ENCODE measurements at regions not wholly inside any gene's neighbourhood (a gene's known extent, or its start where the extent isn't known, plus 50 kb on each side); places are given as distances from the start of the nearest gene placed in this dataset.

DNA sequence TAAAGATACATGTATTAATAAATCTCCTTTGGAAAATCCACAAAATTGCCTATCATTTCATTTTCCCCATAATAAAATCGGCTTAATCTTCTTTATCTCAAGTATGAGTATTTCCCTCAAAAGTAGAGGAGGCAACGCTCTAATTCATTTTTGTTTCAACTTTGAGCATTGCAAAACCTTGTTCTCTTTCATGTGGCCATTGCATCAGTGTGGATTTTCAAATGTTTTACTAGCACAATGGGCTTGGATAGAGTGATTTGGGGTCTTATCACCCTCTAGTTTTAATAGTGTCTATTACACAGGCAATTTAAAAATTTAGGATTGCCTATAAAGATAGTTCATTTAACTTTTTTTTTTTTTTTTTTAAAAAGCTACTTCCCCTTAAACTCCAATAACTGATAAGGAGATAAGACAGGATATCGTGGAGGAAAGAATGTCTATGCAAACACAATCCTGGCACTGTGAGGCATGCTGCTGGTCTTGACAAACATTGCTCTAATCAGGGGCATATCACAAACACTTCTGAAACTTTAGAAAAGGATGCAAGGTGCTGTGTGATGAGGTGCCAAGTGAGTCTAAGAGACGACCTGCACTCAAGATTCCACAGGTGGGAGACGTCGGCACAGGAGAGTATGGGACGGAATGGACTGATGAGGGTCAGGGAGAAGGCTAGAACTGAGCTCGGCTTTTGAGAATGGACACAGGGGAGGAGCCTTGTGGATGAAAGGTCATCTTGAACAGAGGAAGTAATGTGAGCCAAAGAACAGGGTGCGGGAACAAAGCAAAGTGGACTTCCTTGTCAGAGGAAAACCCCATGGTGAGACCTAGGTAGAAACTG, 199.7 kb downstream of the IRS2 start:
- DNase-seq = no peak

DNA sequence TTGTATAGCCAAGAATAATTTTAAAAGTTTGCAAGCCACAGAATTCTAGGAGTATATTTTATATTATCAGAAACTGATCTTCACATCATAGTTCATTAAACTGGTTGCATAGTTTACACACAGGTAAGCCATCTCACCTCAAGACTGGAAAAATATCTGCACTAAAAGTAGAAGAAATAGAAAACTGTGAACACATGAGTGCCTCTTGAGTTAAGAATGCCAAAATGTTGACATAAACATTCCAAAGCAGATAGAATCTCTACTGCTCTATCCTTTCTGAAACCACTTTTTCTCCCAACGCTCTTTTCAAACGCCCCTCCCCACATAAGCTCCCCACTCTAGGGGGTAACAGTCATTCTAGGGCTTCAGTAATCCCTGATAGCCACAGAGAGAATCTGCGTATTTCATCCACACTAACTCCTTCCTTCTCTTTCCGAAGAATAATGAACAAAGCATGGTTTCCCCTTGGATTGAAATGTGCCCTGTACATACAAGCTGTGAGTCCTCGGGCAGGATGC, 201.5 kb downstream of the IRS2 start:
- DNase-seq = no peak

DNA sequence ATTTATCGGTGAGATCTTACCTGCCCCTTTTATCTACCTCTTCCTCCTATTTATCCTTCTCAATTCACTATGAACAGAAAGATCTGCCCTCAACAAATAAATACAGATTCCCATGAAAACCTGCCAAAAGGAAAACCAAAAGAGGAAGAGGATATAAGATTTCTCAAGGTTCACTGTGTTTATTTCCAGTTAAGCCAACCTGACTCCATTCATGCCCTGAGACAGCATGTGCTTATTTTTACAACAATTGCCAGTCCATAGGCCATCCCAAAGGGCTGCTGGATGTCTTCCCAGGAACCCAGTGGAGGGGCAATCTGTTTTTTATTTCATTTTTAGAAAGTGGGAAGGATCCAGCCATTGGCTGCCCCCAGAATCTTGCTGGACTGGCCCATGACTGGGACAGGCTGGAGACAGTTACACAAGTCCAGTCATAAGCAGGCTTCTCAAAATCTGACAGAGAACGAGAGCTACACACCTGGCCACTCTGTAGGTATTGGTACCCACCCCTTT, 209.1 kb downstream of the IRS2 start:
- DNase-seq = no peak

DNA sequence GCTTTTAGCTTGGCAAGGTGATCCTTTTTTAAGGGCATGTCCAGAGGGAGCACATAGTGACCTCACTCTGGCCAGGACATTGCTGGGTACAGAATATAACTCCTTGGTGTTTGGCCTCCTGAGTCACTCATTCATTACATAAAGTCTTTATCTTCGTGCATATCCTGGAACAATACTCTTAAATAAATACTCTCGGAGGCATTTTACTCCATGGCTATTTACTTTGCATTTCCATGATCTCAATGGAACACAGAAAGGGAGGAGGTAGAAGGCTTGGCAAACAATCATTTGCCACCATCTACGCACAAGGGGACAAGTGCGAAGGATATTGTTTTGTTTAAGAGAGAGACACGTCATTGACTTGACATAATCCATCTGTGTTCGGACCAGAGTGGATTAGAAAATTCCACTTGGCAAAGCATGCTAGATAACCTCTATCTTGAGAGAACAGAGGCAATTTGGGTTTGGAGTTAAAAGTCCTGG, 210.0 kb downstream of the IRS2 start:
- DNase-seq = no peak

DNA sequence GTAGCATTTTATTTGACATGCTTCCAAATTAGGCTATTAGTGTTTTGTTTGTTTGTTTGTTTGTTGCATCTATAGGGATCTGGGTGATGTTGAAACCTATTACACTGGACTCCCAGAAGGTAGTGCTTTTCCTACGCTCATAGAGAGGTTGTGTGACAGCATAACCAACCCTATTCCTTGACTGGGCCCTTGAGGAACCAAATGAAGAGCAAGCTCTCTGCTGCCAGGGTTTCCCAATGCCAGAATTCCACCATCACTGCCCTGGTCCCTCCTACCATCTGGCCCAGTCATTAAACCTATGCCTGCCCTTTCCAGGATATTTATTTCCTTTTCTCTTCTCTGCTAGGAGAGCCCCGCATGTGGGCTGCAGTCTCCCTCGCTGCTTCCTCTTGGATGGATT, 210.6 kb downstream of the IRS2 start:
- no peak for DNase-seq

DNA sequence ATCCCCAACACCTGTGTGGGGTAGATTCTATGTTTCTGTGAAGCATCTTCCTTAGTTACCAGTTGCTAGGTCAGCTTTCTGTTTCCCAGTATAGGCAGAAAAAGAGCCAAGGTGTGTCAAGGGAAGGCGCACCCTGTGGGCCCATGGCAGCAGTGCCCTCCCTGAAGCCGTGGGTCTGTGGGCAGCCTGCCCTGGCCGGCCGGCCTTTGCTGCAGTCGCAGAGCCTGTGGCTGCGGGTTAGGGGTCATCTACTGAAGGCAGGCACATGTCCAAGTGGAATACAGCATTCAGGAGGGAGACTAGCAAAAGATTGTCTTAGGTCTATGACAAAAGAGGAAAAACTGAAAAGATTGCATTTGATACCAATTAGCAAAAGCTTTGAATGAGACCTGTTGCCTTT, 214.0 kb downstream of the IRS2 start:
- no peak for DNase-seq

DNA sequence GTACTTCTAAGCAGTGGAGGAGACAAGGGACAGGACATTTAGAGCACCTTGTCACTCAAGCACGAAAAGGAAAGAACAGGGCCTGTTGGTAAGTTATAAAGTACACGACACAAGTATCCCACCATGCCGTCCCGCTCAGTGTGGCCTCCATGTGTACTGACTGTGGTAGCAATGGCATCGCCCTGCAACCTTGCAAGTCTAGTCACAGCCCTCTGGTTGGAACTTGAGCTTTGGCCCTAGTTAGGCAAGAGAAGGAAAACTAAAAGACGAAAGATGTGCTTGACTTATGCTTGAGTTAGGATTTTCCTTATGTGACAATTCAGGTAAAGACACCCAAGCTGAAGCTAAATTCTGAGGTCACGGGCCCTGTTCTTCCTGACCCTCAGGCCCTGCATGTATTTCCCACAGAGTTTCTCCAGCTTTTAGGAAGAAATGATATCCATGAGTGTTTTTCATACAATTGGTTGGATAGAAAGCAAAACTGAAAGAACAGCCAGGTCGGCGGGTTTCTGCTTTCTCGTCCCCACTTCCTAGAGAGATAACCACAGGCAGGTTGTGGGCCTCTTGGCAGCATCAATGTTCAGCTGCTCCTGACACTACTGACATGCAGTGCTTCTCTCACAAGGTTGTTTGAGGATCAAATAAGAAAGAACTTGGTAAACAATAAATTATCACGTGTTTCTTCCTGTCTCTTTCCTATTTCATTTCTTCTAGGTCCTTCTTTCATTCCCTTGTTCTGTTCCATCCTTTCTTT, 216.2 kb downstream of the IRS2 start:
- no peak for DNase-seq

DNA sequence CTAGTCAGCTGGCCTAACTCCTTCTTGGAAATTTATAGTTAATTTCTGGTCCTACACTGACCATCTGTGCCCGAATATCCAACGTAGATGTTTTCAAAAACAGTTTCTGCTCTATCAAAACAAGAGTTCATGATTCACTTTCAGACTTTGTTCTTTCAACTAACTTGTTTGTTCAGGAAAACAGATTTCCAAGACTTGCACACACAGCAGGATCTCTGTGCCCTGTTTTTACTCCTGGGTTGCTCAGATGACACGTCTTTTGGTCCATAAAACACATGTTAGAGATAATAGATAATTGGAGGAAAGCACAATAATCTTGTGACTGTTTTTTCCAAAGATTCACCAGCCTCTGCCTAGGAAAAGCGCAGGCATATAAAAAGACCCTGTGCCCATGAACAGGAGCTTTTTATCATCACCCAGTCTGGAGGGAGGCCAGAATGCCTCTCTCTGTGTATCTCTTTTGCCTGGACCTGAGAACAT, 218.0 kb downstream of the IRS2 start:
- no peak for DNase-seq

DNA sequence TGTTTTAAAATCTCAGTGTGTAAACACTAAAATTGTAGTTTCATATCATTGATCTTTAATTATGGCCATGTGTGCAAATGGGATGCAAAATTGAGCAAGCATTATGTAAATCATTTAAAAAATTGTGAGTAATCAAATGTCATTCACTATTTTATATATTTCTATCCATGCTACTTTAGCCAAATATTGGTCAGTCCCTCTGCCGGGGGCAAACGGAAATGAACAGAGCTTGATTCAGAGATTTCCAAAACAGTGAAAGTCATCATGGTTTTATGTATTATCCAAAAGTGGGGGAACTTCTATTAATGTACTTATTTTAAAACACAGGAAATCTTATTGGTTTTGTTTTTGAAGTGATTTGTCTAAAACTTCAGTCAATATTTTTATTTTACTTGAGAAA, 219.1 kb downstream of the IRS2 start:
- DNase-seq = no peak

DNA sequence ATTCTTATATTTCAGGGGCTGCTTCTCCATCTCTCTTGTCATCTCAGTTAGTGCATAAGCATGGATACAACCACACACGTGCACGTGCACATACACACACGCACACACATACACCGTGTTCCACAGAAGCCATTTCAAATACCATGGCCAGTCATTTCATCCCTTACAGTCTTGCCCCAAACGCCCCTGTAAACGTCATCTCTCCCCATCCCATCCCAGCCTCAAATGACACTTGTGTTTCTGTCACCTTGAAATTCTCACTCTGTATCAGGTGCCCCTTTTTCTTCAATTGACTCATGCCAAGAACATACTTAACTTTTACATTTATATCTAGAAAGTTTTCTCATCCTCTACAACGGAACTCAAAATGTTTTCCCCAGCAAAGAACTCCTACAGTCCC, 220.5 kb downstream of the IRS2 start:
- no peak for DNase-seq

DNA sequence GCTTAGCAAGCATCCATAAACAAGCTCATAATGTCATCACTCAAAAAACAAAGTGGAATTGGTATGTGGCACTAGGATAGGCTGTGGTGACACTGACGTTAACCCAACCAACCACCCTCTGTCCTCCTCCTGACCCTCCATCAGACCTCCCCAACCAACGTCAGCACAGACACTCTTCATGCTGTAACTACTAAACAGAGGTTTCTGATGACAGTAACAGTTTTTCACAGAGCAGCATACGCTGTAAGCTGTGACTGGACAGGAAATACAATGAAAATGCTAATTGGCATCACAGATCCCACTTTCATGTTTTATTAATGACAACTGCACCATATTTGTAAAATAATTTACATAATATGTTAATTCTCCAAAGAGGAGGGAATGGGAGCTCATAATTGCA, 238.0 kb downstream of the IRS2 start:
- no peak for DNase-seq

DNA sequence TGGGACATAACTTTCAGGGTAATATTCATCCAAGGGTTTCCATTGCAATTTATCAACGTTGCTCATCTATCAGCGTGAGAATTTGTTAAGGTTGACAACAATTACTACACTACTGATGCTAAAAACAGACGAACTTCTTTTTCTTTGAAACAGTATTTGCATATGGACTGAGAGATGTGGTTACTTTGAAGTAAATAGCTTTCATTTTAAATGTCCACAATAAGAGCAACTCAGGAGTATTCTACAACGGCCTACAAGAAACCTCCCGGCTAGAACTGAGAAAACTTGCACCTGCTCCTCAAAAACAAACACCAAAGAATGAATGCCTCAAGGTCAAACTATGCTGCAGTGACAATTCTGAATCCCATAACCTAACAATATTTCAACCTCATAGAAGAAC, 238.4 kb downstream of the IRS2 start:
- no peak for DNase-seq

DNA sequence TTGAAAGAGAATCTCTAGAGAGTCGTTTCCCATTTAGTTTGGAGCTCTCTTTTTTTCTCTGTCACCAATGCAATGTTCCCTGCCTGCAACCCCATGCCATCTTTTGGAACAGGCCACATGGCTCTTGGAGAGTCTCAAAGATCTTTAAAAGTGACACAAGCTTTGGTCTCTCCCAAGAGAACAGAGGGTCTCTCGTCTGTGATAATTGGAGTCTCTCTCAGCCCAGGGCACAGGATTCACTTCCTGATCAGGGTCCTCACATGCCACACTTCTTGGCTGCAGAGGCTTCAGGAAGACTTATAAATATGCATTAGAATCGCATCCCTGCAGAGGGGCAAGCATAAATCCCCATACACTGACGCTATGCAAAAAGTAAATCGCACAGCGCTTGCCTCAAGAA, 240.5 kb downstream of the IRS2 start:
- no peak for DNase-seq

DNA sequence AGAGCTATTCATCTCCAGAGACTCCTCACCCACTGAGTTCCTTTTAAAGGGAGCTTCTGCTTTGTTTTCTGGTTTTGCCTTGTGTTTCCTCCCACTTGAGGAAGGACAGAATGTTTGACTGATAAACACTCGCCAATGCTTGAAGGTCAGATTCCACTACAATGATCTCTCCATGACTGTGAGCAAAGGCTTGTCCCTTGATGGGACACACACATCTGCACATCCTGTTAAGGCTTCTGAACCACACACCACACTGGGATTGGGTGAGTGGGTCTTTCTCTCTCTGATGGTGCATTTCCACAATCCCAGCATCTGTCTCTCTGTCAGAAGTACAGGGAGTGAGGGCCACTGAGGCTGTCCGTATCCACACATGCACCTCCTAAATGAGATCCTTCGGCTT, 245.3 kb downstream of the IRS2 start:
- no peak for DNase-seq

DNA sequence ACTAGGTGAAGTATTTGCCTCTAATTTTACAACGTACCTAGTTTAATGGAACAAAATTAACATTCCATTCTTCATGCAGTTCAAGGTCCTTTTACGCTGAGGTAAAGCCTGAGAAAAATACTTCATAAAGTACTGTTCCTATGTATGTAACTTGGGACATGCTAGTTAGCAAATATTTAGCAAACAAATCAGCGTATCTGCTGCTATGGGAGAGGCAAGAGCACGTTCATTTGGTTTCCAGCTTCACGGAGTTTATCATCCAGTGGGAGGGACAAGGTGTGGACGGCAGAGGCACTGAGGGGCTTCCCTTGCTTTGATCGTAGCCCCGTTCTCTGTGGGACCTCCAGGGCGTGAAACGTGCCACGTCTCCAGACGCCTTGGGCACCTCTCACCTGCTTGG, 248.8 kb downstream of the IRS2 start:
- no peak for DNase-seq

DNA sequence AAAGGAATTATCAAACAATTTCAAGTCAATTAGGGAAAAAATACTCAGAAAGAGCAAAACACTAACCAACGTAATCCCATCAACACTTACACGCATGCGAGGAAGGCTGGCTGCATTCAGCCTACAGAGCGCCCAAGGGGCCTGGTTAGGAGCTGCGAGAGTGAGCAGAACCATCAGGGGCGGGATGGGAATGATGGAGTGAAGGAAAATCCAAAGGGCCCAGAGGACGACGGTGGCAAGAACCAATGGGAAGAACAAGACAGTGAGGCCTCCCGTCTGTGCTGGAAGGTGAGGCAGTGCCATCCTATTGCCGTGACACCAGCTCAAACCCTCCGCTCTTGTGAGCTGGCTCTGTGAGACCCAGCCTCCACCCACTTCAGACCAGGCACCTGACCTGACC, 253.0 kb downstream of the IRS2 start:
- no peak for DNase-seq

DNA sequence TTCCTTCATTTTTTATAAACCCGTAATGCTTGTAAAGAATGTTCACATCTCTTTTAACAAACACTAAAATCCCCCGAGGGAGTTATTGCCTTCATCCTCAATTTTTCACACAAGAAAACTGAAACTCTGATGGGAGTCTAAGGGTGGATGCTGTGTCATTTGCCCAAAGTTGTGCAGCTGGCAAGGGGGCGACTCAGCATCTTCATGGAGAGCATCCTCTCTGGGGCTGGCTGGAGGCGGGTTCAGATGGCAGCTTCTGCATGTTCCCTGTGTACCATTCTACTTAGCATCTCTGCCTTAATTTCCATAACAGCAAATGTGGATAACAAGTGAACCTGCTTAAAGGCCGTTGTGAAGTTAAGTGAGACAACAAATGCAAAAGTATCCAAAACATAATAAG, 256.4 kb downstream of the IRS2 start:
- no peak for DNase-seq

DNA sequence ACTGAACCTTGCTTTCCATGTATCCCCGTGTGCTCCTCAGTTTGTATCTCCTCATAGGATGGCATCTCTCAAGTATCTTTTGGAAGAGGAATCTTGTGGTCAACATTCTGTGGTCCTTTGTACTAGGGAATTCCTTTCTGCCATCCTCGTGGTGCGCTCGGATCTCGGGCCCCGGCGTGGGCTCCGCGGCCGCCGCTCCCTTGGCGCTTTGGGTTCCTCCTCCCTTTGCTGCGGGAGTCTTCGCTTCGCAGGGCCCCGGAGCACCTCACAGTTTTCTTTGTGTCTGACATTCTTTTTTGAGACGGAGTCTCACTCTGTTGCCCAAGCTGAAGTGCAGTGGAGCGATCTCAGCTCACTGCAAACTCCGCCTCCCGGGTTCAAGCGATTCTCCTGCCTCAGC, 264.7 kb downstream of the IRS2 start:
- no peak for DNase-seq

DNA sequence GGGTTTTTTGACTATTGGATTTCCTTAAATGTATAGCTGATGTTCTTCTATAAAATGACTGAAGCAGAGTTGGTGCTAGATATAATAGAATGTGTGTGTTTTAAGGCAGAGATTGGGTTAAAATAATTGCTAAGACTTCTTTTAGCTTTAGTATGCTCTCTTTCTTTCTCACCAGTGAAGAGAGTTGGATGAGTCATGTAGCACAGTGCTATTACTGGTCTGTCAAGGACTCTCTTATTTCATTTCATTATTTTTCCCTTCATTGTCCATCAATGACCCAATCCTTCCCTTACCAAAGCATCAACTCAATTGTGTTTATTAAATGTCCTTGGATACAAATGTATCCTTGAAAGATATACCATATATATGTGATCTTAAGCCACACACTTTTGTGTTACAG, 268.9 kb downstream of the IRS2 start:
- DNase-seq = no peak

DNA sequence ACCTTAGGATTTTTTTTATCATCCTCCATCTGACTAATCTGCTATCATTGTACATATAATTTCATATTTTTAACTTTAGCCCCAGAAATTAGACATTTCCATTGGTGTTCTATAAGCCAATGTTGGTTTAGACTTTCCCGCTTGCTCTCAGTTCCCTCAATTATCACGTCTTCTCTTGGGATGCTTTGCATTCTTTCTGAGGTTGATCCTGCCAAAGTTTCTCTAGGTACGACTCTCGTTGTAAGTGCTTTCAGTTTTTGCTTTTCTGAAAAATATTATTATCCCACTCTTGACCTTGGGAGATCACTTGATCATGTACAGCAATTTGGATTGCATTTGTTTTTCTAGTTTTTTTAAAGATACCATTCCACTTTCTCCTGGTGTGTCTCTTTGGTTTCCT, 270.2 kb downstream of the IRS2 start:
- DNase-seq = no peak

DNA sequence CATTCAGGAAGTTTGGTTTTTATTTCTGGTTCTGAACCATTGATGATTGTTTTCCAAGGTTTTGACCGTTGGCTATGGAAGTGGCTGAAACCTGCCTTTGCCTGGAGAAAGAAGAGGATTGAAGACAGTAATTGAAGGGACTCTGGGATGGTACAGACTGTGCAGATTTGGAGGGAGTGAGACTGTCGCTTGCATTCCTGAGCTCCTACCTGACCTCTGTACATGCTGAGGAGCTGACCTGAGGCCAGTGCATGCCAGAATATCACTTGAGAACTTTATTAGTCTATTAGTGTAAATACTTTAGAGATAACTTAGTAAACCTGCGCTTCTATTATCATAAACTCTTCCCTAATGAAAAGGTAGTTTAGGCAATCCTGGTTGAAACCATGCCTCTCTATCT, 276.4 kb downstream of the IRS2 start:
- no peak for DNase-seq

DNA sequence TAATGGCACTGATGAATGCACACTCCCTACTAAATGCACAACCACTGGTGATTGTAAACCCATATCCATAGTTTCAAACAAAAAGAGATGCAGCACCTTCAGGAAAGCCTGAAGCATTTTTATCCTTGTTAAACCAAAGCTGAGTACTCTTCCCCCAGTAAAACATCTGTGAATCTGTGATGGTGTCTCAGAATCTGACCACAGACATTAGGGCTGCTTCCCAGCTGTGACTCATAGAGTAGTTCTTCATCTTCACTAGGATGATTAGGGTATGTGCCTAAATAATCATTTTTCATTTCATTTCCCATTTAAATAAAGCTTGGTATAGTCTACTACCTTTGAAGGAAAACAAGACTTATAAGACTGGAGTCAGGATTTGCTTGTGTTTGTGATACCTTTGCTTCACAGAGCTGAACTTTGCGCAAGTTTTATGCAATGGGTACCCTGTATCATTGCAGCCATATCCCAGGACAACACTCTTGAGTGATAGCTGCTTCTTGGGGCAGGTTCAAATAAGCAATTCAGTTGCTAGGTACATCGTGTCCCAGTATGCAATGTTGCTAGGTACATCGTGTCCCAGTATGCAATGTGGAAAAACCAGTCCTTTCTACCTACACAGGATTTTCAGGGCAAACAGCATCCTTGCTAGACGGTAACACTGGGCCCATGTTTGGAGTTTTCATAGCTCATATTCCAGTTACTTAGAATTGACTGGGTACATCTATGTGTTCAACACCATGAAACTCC, 277.1 kb downstream of the IRS2 start:
- DNase-seq = no peak

DNA sequence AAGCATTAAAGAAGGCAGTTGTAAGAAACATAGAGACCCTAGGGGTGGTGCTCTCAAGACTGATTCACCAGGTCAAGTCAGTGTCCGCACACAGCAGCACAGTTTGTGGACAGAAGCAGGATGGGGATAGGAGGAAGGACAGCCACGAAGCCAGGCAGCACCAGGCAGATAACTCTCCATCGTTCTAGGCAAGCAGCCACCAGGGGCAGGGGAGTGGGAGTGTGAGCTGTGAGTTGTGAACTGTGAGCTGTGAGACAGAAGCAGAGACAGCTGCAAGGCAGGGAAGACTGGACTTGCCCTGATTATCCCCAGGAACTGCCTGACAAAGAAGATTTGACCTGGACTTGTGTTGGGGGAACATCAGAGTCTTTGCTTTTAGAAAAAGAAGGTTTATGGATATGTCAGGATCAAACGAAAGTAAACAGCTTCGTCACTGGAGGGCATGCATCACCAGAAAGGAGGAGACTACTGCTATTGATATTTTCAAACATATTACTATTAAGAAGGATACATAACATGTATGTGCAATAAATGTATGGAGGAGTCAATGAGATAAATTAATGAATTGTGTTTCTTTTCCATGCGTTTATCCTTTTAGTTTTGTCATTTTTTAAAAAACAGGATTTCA, 286.1 kb downstream of the IRS2 start:
- DNase-seq = no peak

All from activated T-cell treated with anti-CD3 and anti-CD28 coated beads, Interleukin-2, amount 50 U/mL, for 1 hour (primary cell).